NCI-H774 (cell line): ENCODE measurements at regions not wholly inside any gene's neighbourhood (a gene's known extent, or its start where the extent isn't known, plus 50 kb on each side); places are given as distances from the start of the nearest gene placed in this dataset.
"Not testable (repeated sequence)": the region's sequence is repeated elsewhere in the genome, so short reads cannot be mapped to it uniquely, and the experiment has no call there.

Source experiments
- DNase-seq: peaks from one replicate; lab custom pipeline; 2025; lab: John Stamatoyannopoulos, UW

DNA sequence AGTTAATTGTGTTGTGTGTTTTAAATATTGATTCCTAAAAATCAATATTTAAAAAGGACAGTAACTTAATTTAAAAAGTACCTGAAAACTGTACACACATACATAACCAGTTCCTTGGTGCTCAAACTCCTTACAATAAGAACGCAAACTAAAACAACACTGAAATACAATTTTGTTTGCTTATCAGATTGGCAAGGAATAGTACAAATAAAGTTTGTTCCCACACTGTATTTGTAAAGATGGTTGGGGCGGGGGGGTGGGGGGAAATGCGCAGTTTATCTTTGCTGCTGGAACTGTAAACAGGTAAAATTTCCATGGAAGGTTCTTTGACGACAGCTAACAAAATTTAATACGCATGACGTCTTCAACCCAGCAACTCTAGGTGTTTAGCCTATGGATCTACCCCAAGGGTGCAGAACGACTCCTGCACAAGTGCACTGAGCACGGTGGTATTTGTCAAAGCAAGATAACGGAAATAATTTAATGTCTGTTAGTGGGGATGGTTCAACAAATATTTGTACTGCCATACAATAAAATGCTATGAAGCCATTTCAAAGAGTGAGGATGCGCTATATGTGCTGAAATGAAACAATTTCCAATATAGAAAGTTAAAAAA lies 96.5 kb downstream of the ING1 start:
- DNase-seq, result peak; percentile 47

DNA sequence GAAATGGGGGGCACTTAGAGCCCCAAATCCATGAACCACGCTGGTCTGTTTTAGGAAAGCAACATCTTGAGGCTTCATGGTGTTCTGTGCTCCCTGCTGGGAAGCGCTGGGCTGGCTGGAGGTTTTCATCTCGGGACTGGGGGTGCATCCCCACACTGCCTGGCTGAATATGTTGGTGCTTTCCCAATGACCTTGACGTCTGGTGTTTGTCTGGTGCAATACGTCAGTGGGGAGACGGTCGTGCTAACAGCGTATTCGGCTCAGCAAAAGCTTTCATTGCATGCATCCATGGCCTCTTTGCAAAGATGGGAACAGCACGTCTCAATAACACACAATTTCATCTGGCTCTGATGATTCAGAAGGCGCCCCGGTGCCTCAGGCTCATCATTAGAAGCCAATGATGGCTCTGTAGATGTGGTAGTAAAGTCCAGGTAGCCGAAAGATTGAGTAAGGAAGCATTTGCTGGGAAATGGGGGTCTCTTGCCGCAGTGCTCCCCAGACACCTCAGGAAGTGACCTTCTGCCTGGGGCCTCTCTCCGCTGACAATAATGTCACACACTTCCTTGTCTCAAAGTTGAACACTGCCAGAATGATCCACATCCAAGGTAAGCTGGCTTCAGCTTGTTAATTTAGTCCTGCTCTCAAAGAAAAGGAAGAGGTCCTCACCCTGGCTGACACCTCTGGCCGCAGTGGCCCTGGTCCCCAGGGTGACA lies 97.7 kb downstream of the ING1 start:
- no peak for DNase-seq

DNA sequence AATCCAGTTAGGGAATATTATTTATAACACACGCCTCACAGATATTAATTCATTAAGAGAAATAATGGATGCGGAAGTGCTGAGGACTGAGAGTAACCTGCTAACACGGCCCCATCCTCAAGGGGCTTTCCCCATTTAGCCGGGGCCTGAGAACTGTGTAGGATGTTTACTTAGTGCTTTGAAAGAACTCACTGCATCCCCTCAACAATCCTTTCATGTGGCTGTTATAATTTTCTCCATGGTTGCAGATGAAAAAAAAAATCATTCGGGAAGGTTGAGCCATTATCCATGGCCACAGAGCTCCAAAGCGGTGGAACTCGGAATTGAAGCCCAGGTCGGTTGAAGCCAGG lies 98.2 kb downstream of the ING1 start:
- DNase-seq, result no peak

DNA sequence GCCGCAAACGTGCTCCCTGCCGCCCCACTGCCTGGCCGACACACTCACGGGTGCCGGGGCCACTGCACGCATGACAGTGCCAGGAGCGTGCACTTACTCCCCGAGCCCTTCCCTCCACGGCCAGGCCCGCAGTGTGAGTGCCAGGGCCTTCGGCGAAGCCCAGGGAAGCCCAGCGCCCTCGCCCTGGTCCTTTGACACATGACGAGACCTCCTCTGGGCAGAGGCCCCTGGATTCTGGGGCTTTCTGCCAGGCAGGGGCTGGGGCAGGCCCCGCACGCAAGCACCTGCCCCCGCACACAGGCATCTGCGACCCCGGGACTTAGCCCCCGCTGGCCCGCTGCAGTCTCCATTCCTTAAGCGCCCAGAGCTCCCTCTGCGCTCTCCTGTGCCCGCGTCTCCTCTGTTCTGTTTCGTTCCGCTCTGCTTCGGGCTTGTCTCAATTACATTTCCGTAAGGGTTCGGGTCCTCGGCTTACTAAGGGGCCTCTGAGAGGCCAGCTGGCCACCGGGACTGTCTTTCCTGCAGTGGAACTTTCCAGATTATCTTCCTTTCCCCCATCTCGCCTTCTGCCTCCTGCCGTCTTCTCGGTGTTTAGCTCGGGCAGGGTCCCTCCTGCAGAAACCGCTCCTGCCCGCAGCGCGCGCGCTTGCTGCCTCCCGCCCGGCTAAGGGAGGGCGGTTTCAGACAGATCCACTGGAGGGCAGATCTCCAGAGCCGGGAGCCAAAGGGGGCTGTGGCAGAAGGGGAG lies 98.8 kb downstream of the ING1 start:
- no peak for DNase-seq

DNA sequence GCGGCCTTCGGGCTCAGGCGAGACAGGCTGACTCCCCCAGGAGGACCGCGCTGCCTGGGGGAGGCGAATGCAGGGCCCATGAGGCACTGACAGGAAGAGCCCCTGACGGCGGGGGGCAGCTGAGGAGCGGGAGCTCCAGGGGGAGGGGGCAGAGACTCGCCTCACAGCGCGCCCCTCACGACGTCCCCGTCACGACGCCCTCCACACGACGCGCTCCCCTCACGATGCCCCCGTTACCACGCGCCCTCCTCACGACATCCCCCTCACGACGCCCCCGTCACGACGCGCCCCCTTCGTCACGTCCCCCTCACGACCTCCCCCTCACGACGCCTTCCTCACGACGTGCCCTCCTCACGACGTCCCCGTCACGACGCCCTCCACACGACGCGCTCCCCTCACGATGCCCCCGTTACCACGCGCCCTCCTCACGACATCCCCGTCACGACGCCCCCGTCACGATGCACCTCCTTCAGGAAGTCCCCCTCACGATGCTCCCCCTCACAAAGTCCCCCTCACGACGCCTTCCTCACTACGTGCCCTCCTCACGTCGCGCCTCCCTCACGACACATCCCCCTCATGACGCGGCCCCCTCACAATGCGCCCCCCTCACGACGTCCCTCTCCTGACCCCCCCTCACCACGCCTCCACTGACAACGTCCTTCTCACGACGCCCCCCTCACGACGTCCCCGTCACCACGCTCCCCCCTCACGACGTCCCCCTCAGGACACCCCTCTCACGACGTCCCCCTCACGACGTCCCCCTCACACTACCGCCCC lies 99.6 kb downstream of the ING1 start:
- DNase-seq, result no peak

DNA sequence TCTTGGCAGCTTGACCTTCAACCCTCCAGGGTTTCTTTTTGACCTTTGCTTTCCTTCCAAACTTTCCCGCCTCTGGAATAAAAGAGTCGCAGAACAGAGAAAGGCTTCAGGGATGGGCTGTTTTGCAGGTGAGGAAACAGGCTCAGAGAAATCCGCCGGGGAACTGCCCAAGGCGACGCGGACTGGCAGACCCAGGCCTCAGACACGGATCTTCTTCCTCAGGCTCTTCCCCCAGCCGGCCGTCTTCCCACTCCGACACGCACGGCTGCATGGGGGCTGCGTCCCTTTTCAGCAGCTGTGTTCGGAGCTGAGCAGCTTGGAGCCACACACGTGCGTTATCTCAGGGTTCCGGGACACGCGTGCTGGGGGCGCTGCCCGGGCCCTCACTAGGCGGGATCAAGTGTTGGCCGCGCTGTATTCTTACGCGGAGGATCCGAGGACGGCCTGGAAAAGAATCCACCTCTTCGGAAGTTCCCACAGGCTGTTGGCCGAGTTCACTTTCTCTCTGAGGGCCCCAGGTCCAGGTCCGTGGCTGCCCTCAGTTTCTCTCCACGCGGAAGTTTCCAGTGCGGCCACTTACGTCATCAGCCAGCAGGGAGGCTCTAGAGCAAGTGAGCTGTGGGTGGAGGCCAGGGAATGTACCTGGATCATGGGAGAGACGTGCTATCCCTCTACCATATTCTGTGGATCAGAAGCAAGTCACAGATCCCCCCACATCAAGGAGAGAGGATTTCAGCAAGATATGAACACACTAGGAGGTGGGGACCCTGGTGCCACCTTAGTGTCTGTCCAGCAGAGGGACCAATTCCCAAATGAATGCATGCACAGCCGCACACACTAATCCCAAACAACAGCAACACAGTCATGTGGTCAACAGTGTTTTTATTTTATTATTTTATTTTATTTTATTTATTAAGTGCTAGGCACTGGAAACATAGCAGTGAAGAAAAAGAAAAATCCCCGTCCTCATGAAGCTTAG lies 100.4 kb downstream of the ING1 start:
- no peak for DNase-seq

DNA sequence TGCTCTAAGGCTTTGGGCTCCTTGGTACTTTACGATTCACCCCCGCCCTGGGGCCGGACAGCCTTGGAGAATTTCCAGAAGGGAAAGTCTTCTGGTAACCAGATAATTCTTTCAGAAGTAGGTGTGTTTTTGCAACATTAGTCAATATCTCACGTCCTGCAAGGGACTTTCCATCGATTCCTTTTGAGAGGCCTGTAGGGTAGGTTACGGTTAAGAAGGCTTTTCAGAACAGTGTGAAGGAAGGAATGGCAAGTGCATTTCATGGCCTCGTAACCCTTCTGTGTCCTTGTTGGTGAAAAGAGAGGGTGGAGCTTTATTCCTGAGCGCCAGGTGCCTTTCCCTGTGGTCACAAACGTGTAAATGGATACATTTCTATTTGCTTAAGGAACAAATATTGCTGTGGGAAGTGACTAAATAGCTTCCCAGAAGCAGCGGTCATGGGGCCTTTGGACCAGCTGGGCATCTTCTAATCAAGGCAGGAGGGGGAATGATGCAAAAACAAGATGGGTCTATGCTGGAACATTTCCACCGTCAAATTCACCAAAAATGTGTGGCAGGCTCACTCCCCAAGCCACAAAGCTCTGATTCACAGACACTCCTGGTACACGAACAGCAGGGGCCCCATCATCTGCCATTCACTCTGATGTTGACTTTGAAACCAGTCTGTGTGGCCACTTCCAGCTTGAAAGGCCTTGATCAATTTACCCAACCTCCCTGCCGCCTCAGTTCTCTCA lies 99.2 kb downstream of the ANKRD10 start:
- peak; percentile 94 for DNase-seq

DNA sequence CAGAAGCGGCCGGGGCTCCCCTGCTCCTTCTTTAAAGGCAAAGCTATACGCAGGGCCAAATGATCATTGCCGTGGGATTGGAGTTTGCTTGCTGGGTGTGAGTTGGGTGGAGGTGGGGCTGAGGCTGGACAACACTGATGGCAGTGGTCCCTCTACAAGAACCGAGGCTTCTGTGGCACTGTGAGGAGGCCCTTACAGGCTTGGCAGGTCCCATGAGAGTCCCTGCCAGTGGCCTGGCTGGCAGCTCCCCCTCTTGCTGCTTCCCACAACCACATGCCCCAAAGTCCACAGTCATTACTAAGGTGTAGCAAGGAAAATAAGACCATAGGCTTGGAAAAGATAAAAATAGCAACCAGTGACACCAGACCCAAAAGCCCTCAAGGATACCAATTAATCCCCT lies 98.4 kb downstream of the ANKRD10 start:
- DNase-seq, result no peak

DNA sequence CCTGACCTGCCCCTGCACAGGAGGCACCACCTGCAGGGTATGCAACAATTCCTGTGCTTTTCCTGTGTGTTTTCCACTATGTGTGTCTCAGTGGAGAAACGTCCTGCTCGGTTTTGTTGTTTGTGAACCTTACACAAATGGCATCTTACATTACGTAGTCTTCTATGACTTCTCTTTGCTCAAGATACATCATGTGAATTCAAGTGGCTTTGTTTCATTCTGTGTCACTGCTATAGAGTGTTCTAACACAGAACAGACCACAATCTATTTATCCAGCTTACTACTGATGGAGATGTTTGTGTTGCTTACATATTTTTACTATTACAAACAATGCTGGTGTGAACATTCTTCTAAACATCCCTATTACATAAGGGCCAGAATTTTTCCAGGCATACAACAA lies 97.7 kb downstream of the ANKRD10 start:
- no peak for DNase-seq

DNA sequence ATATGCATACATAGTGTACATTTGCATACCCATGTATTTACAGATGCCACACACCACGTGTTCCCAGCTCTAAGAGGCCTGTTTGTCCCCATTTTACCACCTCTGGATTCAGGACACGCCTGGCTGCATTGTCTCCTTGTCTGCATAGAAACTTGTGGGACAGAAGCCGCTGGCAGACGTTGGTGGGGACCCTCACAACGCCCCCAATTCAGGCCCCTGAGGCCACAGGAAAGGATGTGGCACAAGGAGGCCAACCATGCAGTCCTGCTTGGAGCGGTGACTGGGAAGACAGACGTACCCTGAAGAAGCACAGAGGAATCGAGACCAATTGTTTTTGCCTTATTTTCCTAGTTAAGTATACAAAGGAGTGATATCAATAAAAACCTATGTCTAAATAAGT lies 96.1 kb downstream of the ANKRD10 start:
- DNase-seq, result no peak

DNA sequence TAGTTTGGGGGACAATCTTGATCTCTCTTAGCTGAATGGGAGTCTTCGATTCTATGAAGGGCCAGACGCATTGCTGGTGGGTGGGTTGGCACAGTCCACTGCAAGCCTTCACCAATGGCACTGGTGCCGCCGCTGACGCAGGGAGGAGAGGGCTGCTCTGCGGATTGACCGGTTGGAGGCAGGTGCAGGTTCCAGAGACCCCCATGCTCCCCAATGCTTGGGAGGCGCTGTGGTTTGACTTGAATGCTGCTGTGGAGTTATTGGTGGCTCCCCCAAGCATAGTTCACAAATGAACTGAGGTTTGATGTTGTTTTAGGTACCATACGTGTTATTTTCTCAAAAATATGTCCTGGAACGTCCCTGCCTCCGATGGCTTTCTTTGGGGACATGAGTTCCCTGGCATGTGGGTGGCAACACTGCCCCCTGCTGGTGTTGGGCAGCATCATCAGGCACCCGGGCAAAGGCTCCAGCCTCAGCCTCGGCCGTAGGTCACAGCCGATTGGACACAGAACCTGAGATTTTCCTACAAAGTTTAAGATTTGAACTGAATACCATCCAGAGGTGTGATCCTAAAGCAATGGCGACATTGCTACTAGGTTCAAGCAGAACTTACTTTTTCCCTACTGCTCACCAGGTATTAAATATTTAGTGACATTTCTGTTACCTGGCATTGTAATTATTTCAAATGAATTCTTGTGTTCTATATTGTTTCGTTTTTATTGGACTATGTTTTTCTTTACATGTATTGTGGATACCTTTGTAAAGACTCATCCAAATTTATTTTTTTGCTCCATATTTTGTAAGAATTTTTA lies 95.5 kb downstream of the ANKRD10 start:
- DNase-seq, result peak; percentile 92

DNA sequence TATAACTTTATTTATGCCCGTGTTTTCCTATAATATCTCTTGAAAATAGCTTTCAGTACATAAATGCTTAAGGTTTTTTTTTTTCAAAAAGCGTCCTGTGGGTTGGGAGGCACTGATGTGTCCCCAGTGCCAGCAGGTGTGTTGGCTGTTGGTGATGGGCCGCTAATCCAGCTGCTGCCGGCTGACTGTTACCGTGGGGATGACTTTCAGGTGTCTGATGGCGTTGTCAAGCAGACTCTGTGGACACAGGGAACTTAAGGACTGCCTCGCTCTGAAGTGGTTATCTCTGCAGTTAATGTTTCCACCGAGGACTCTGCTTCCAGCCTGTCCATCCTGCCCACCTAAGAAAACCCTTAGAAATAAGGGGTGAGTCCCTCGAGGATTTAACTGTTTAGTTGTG lies 94.5 kb downstream of the ANKRD10 start:
- peak; percentile 94 for DNase-seq

DNA sequence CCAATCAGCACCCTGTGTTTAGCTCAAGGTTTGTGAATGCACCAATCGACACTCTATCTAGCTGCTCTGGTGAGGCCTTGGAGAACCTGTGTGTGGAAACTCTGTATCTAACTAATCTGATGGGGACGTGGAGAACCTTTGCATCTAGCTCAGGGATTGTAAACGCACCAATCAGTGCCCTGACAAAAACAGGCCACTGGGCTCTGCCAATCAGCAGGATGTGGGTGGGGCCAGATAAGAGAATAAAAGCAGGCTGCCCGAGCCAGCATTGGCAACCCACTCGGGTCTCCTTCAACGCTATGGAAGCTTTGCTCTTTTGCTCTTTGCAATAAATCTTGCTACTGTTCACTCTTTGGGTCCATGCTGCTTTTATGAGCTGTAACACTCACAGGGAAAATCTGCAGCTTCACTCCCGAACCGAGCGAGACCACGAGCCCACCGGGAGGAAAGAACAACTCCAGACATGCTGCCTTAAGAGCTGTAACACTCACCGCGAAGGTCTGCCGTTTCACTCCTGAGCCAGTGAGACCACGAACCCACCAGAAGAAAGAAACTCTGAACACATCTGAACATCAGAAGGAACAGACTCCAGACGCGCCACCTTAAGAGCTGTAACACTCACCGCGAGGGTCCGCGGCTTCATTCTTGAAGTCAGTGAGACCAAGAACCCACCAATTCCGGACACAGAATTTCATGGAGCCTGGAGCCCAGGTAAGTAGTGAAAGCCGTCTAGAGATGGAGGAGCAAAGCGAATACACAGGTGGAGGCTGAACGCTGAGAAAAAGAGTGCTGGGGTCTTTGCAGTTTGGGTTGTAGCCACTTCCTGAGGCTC lies 92.8 kb downstream of the ANKRD10 start:
- not testable (repeated sequence) for DNase-seq

DNA sequence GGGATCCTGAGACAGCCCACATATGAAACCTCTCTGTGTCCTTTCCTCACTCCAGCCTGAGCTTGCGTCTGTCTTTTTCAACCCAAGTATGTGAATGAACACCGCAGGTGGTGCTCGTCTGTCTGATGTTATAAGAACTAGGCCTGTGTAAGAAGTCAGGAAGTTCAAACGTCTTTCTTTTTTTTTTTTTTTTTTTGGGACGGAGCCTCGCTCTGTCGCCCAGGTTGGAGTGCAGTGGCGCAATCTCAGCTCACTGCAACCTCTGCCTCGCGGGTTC lies 92.3 kb downstream of the ANKRD10 start:
- no peak for DNase-seq

DNA sequence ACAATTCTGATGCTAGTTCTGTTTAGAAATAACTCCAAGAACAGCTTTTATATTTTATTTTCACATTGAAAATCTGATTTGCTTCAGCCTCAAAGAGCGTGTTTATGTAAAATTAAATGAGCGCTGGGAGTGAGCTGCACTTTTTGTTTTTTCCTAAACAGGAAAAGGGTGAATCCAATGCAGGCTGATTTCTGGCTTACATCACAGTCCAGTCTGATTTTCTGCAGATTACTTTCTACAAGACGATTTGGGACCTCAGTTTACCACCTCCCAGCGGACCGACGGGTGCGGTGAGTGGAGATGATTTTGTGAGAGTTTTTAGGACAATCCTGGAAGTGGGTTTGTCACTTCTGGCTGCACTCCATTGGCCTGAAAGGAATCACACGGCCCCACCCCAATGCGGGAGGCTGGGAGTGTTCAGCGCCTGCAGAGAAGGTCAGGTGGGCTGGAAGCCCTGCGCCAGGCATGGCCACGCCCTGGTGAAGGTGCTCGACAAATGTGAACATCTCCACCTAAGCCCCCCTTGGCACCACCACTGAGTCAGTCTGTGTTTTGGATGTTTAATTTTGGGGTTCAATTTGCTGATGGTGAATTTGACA lies 90.1 kb downstream of the ANKRD10 start:
- DNase-seq, result no peak

DNA sequence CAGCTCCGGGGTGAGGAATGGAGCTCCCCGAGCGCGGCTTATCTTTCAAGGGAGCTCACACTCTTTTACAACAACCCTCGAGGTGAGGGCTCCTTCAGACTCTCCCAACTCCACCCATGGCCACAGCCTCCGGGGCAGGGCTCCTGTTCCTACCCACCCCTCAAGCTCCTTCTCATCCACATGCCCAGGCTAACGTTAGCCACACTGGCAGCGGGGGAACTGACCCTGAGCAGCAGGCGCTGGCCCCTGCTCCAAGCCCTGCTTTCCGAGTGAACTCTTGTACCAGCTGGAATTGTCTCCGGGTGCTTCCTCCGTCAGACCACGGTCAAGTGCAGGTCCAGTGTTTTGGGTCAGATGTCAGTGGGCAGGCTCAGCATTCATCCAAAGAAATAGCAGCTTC lies 89.4 kb downstream of the ANKRD10 start:
- no peak for DNase-seq

DNA sequence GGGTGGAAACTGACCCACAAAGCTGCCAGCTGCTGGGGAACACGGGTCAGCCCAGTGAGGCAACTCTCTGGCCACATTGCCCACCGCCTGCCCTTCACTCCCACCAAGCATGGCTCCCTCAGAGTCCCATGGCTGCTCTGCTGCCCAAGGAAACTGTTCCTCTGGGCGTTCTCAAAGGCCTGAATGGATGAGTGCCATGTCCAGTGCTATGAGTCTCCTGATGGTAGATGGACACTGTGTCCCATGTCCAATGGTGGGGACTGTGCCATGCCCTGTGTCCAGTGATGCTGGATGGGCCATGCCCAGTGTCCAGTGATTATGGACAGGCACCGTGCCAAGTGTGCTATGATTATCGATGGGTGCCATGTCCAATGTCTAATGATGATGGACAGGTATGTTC lies 88.8 kb downstream of the ANKRD10 start:
- DNase-seq, result no peak

DNA sequence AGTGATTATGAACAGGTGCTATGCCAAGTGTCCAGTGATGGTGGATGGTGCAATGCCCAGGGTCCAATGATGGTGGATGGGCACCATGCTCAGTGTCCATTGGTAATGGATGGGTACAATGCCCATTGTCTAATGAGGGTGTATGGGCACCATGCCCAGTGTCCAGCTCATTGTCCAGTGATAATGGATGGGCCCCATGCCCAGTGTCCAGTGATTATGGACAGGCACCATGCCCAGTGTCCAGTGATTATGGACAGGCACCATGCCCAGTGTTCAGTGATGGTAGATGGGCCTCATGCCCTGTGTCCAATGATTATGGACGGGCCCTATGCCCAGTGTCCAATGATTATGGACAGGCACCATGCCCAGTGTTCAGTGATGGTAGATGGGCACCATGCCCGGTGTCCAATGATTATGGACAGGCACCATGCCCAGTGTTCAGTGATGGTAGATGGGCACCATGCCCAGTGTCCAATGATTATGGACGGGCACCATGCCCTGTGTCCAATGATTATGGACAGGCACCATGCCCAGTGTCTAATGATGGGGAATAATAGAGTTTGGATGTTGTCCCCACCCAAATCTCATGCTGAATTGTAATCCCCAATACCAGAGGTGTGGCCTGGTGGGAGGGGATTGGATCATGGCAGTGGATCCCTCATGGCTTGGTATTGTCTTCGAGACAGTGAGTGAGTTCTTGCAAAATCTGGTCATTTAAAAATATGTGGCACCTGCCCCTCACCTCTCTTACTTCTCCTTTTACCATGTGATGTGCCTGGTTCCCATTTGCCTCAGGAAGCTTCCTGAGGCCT lies 87.8 kb downstream of the ANKRD10 start:
- DNase-seq, result no peak
